SU-DHL-6 (cell line): ENCODE measurements at regions not wholly inside any gene's neighbourhood (a gene's known extent, or its start where the extent isn't known, plus 50 kb on each side); places are given as distances from the start of the nearest gene placed in this dataset.

Experiments
- CTCF ChIP-seq: fragments of 200-600 bp; sonication (generic); IDR thresholded peaks from one replicate; pipeline ENCODE4 v1.5.1; 2017; ENCODE audit warnings: antibody characterized with exemption, mild to moderate bottlenecking, low read length, moderate library complexity; ENCODE audit not compliant: insufficient read depth, poor library complexity, severe bottlenecking
- EZH2phosphoT487 ChIP-seq: fragments of 200-600 bp; sonication (generic), shearing (Covaris generic); conservative IDR thresholded peaks from 2 replicates; pipeline ENCODE4 v1.6.1; 2018; ENCODE audit warnings: mild to moderate bottlenecking, antibody characterized with exemption, low read length, moderate library complexity, mixed read lengths

- TF ChIP-seq CTCF (no peak), EZH2phosphoT487 (no peak)
Observed at GRCh38 chr13:73517766-73518165, 459.0 kb downstream of the KLF5 start.
